Activated naive CD4-positive, alpha-beta T cell treated with anti-CD3 and anti-CD28 coated beads, Interleukin-2, amount 10 ng/mL, durations not matched to agents 7 days and 5 days (primary cell): ENCODE measurements at regions not wholly inside any gene's neighbourhood (a gene's known extent, or its start where the extent isn't known, plus 50 kb on each side); places are given as distances from the start of the nearest gene placed in this dataset.

Experiments
- CTCF ChIA-PET: fragments of 350-600 bp; sonication (Branson Sonifier 250); formaldehyde crosslinking; loops from one replicate; lab custom pipeline; 2021; ENCODE audit warnings: antibody characterized with exemption; lab: Charles Lee
- DNase-seq: peaks from one replicate; pipeline ENCODE4 v3.0.0-alpha.2; 2020
- H3K27ac Mint-ChIP-seq: one replicate; pipeline ENCODE4 v1.8.0; 2021; ENCODE audit warnings: mild to moderate bottlenecking, moderate library complexity, mixed read lengths
- H3K27me3 Mint-ChIP-seq: one replicate; pipeline ENCODE4 v1.8.0; 2021; ENCODE audit warnings: mild to moderate bottlenecking, mixed read lengths
- H3K36me3 Mint-ChIP-seq: one replicate; pipeline ENCODE4 v1.8.0; 2021; ENCODE audit warnings: mixed read lengths
- H3K4me1 Mint-ChIP-seq: one replicate; pipeline ENCODE4 v1.8.0; 2021; ENCODE audit warnings: mixed read lengths
- H3K4me3 Mint-ChIP-seq: one replicate; pipeline ENCODE4 v1.8.0; 2021; ENCODE audit warnings: mild to moderate bottlenecking, moderate library complexity, mixed read lengths
- H3K9me3 Mint-ChIP-seq: one replicate; pipeline ENCODE4 v1.8.0; 2021; ENCODE audit warnings: mixed read lengths

- H3K4me3 Mint-ChIP-seq = no peak overlapping the region
- H3K27me3 Mint-ChIP-seq = no peaks in the 10 kb centered on the region
- no peaks in the 10 kb centered on the region for H3K4me1 Mint-ChIP-seq
- no peak overlapping the region for H3K27ac Mint-ChIP-seq
- no peaks in the 10 kb centered on the region for H3K9me3 Mint-ChIP-seq
- DNase-seq = no peak
- CTCF ChIA-PET = interaction anchor here (0.9 to 1.6 kb wide), 2 partner anchors 9 to 69 kb away, joined by 3 read pairs; no protein-coding TSS in a partner anchor
- H3K36me3 Mint-ChIP-seq = no peaks in the 10 kb centered on the region
These were observed 180.6 kb upstream of the NEBL start for GRCh38 chr10:21077681-21078080.

- Mint-ChIP-seq H3K4me3 (no peak overlapping the region), H3K36me3 (no peaks in the 10 kb centered on the region), H3K4me1 (no peaks in the 10 kb centered on the region), H3K9me3 (no peaks in the 10 kb centered on the region), H3K27me3 (no peaks in the 10 kb centered on the region), H3K27ac (no peak overlapping the region)
- no peak for DNase-seq
- CTCF ChIA-PET = no interaction called here
These were observed 179.3 kb upstream of the NEBL start for GRCh38 chr10:21076381-21076780.

- DNase-seq = no peak
- Mint-ChIP-seq H3K36me3 (no peaks in the 10 kb centered on the region), H3K9me3 (no peaks in the 10 kb centered on the region), H3K27me3 (no peaks in the 10 kb centered on the region), H3K4me3 (no peak overlapping the region), H3K27ac (no peak overlapping the region), H3K4me1 (no peaks in the 10 kb centered on the region)
- CTCF ChIA-PET = no interaction called here
These were observed 178.8 kb upstream of the NEBL start for GRCh38 chr10:21075880-21076279.

- Mint-ChIP-seq H3K4me1 (no peaks in the 10 kb centered on the region), H3K27ac (no peak overlapping the region), H3K36me3 (no peaks in the 10 kb centered on the region), H3K4me3 (no peak overlapping the region), H3K27me3 (no peaks in the 10 kb centered on the region), H3K9me3 (no peaks in the 10 kb centered on the region)
- no peak for DNase-seq
- CTCF ChIA-PET = interaction anchor here (0.6 kb wide), 1 partner anchor 208 kb away, joined by 4 read pairs; no protein-coding TSS in a partner anchor
These were observed 174.0 kb upstream of the NEBL start for GRCh38 chr10:21071001-21071673.

- CTCF ChIA-PET = no interaction called here
- Mint-ChIP-seq H3K27me3 (no peaks in the 10 kb centered on the region), H3K36me3 (no peaks in the 10 kb centered on the region), H3K27ac (no peak overlapping the region), H3K4me3 (no peak overlapping the region), H3K4me1 (no peaks in the 10 kb centered on the region), H3K9me3 (no peaks in the 10 kb centered on the region)
- no peak for DNase-seq
These were observed 173.0 kb upstream of the NEBL start for GRCh38 chr10:21069929-21070700.

- CTCF ChIA-PET = interaction anchor here (1.4 kb wide), 1 partner anchor 8 kb away, joined by 3 read pairs; no protein-coding TSS in a partner anchor
- no peak for DNase-seq
- no peak overlapping the region for H3K27ac Mint-ChIP-seq
- H3K4me3 Mint-ChIP-seq = no peak overlapping the region
- H3K27me3 Mint-ChIP-seq = no peaks in the 10 kb centered on the region
- no peaks in the 10 kb centered on the region for H3K9me3 Mint-ChIP-seq
- H3K36me3 Mint-ChIP-seq = no peaks in the 10 kb centered on the region
- no peaks in the 10 kb centered on the region for H3K4me1 Mint-ChIP-seq
These were observed 172.2 kb upstream of the NEBL start for GRCh38 chr10:21069278-21069677.

- Mint-ChIP-seq H3K36me3 (no peaks in the 10 kb centered on the region), H3K27me3 (no peaks in the 10 kb centered on the region), H3K4me1 (no peaks in the 10 kb centered on the region), H3K9me3 (no peaks in the 10 kb centered on the region), H3K27ac (no peak overlapping the region), H3K4me3 (no peak overlapping the region)
- DNase-seq = no peak
- CTCF ChIA-PET = interaction anchor here (1.1 to 1.4 kb wide), 2 partner anchors 9 to 12 kb away, joined by 3 to 4 read pairs; no protein-coding TSS in a partner anchor
These were observed 171.0 kb upstream of the NEBL start for GRCh38 chr10:21068026-21068656.

- CTCF ChIA-PET = no interaction called here
- Mint-ChIP-seq H3K4me3 (no peak overlapping the region), H3K4me1 (no peaks in the 10 kb centered on the region), H3K36me3 (no peaks in the 10 kb centered on the region), H3K27ac (no peak overlapping the region), H3K27me3 (no peaks in the 10 kb centered on the region), H3K9me3 (no peaks in the 10 kb centered on the region)
- no peak for DNase-seq
These were observed 168.6 kb upstream of the NEBL start for GRCh38 chr10:21065621-21066248.

- no peak for DNase-seq
- Mint-ChIP-seq H3K36me3 (no peaks in the 10 kb centered on the region), H3K27me3 (no peaks in the 10 kb centered on the region), H3K4me1 (no peaks in the 10 kb centered on the region), H3K27ac (no peak overlapping the region), H3K9me3 (peaks cover 6% of the 10 kb centered on the region), H3K4me3 (no peak overlapping the region)
- CTCF ChIA-PET = no interaction called here
These were observed 164.9 kb upstream of the NEBL start for GRCh38 chr10:21061982-21062381.

- Mint-ChIP-seq H3K4me3 (no peak overlapping the region), H3K27me3 (no peaks in the 10 kb centered on the region), H3K9me3 (peaks cover 8% of the 10 kb centered on the region), H3K4me1 (no peaks in the 10 kb centered on the region), H3K27ac (no peak overlapping the region), H3K36me3 (no peaks in the 10 kb centered on the region)
- DNase-seq = no peak
- CTCF ChIA-PET = no interaction called here
These were observed 164.1 kb upstream of the NEBL start for GRCh38 chr10:21061184-21061583.

- peaks cover 8% of the 10 kb centered on the region for H3K9me3 Mint-ChIP-seq
These were observed 163.5 kb upstream of the NEBL start for GRCh38 chr10:21060626-21061025.

GRCh38 chr10:21057989-21058388 is 160.9 kb upstream of the NEBL start:
- Mint-ChIP-seq H3K4me3 (no peak overlapping the region), H3K36me3 (no peaks in the 10 kb centered on the region), H3K27me3 (no peaks in the 10 kb centered on the region), H3K9me3 (peaks cover 8% of the 10 kb centered on the region), H3K4me1 (peaks cover 5% of the 10 kb centered on the region), H3K27ac (no peak overlapping the region)
- no peak for DNase-seq
- CTCF ChIA-PET = no interaction called here

More at GRCh38 chr10:21060626-21061025, 163.5 kb upstream of the NEBL start:
- CTCF ChIA-PET = interaction anchor here (0.8 kb wide), 1 partner anchor 19 kb away, joined by 3 read pairs; no protein-coding TSS in a partner anchor
- no peak overlapping the region for H3K27ac Mint-ChIP-seq
- no peak for DNase-seq
- no peaks in the 10 kb centered on the region for H3K27me3 Mint-ChIP-seq
- no peak overlapping the region for H3K4me3 Mint-ChIP-seq
- peaks cover 1% of the 10 kb centered on the region for H3K4me1 Mint-ChIP-seq
- H3K36me3 Mint-ChIP-seq = no peaks in the 10 kb centered on the region

GRCh38 chr10:21057436-21057835 is 160.3 kb upstream of the NEBL start:
- Mint-ChIP-seq H3K36me3 (no peaks in the 10 kb centered on the region), H3K9me3 (peaks cover 8% of the 10 kb centered on the region), H3K4me3 (no peak overlapping the region), H3K27me3 (no peaks in the 10 kb centered on the region), H3K27ac (no peak overlapping the region), H3K4me1 (peaks cover 5% of the 10 kb centered on the region)
- CTCF ChIA-PET = no interaction called here
- DNase-seq = no peak

GRCh38 chr10:21056461-21056860 is 159.3 kb upstream of the NEBL start:
- no peaks in the 10 kb centered on the region for H3K27me3 Mint-ChIP-seq
- peaks cover 11% of the 10 kb centered on the region for H3K9me3 Mint-ChIP-seq
- H3K27ac Mint-ChIP-seq = no peak overlapping the region
- H3K4me3 Mint-ChIP-seq = no peak overlapping the region
- H3K36me3 Mint-ChIP-seq = no peaks in the 10 kb centered on the region
- no peak for DNase-seq
- CTCF ChIA-PET = no interaction called here
- peaks cover 5% of the 10 kb centered on the region for H3K4me1 Mint-ChIP-seq
